ENCODE measurements at regions not wholly inside any gene's neighbourhood (a gene's known extent, or its start where the extent isn't known, plus 50 kb on each side); places are given as distances from the start of the nearest gene placed in this dataset.
A peak's percentile ranks its signal among the peaks of the same experiment; 100 is the strongest.
"Not testable (repeated sequence)": the region's sequence is repeated elsewhere in the genome, so short reads cannot be mapped to it uniquely, and the experiment has no call there.

- Histone ChIP-seq H3K4me3 (no peak overlapping the region), H3K9me3 (no peaks in the 10 kb centered on the region), H3K27ac (no peak overlapping the region), H3K4me1 (no peaks in the 10 kb centered on the region), H3K27me3 (peaks cover 32% of the 10 kb centered on the region), H3K36me3 (no peaks in the 10 kb centered on the region)
- no peak for TF ChIP-seq POLR2AphosphoS5 (IDR thresholded peaks at IDR 0.05)
- no peak for TF ChIP-seq CTCF (IDR thresholded peaks at IDR 0.05)
- no peak for TF ChIP-seq POLR2A (IDR thresholded peaks at IDR 0.05)
- no peak for TF ChIP-seq EP300 (IDR thresholded peaks at IDR 0.05)
- WGBS = 53% methylated on average over 25 of the region's 97 CpGs
- DNase-seq (ENCODE audit: low spot score in 2 of 2) = peak in 1 of 2 donors; percentile 74
Observed at GRCh38 chr20:30487947-30488926, 769.2 kb upstream of the DEFB115 start.

- Histone ChIP-seq H3K4me3 (peak overlapping the region; percentile 16), H3K27me3 (peaks cover 32% of the 10 kb centered on the region), H3K36me3 (no peaks in the 10 kb centered on the region), H3K27ac (no peak overlapping the region), H3K9me3 (no peaks in the 10 kb centered on the region), H3K4me1 (no peaks in the 10 kb centered on the region)
- peak in 1 of 2 donors; percentile 74 for DNase-seq (ENCODE audit: low spot score in 2 of 2)
- TF ChIP-seq POLR2A (IDR thresholded peaks at IDR 0.05) (no peak), EP300 (IDR thresholded peaks at IDR 0.05) (no peak), POLR2AphosphoS5 (IDR thresholded peaks at IDR 0.05) (no peak), CTCF (IDR thresholded peaks at IDR 0.05) (no peak)
- WGBS = 57% methylated on average over 16 of the region's 56 CpGs
Observed at GRCh38 chr20:30488941-30489613, 768.4 kb upstream of the DEFB115 start.

- Histone ChIP-seq H3K4me3 (peak overlapping the region; percentile 16), H3K4me1 (no peaks in the 10 kb centered on the region), H3K9me3 (no peaks in the 10 kb centered on the region), H3K36me3 (no peaks in the 10 kb centered on the region), H3K27me3 (peaks cover 32% of the 10 kb centered on the region), H3K27ac (no peak overlapping the region)
- peak in 1 of 2 donors; percentile 74 for DNase-seq (ENCODE audit: low spot score in 2 of 2)
- WGBS = 75% methylated on average over 9 of the region's 29 CpGs
- no peak for TF ChIP-seq POLR2A (IDR thresholded peaks at IDR 0.05)
- TF ChIP-seq CTCF (IDR thresholded peaks at IDR 0.05) = no peak
- no peak for TF ChIP-seq EP300 (IDR thresholded peaks at IDR 0.05)
- TF ChIP-seq POLR2AphosphoS5 (IDR thresholded peaks at IDR 0.05) = no peak
Observed at GRCh38 chr20:30489614-30490003, 767.9 kb upstream of the DEFB115 start.

GRCh38 chr20:30491016-30491415 is 766.4 kb upstream of the DEFB115 start:
- no peak for DNase-seq (ENCODE audit: low spot score in 2 of 2)
- Histone ChIP-seq H3K4me1 (no peaks in the 10 kb centered on the region), H3K36me3 (no peaks in the 10 kb centered on the region), H3K27me3 (peaks cover 32% of the 10 kb centered on the region), H3K9me3 (no peaks in the 10 kb centered on the region), H3K27ac (no peak overlapping the region), H3K4me3 (no peak overlapping the region)
- WGBS = 96% methylated on average over 12 of the region's 15 CpGs
- TF ChIP-seq POLR2A (IDR thresholded peaks at IDR 0.05) (no peak), EP300 (IDR thresholded peaks at IDR 0.05) (no peak), POLR2AphosphoS5 (IDR thresholded peaks at IDR 0.05) (no peak), CTCF (IDR thresholded peaks at IDR 0.05) (no peak)

- WGBS = 83% methylated on average over 16 of the region's 16 CpGs
- H3K4me1 ChIP-seq; H3K4me3 ChIP-seq; H3K27ac ChIP-seq; H3K36me3 ChIP-seq; DNase-seq (ENCODE audit: low spot score in 2 of 2); H3K9me3 ChIP-seq: not testable (repeated sequence)
- peaks cover 14% of the 10 kb centered on the region for H3K27me3 ChIP-seq
Observed at GRCh38 chr20:30496656-30497055, 760.8 kb upstream of the DEFB115 start.

GRCh38 chr20:30497191-30497590 is 760.3 kb upstream of the DEFB115 start:
- H3K4me1 ChIP-seq, H3K36me3 ChIP-seq: not testable (repeated sequence)
- WGBS = 96% methylated on average over 15 of the region's 15 CpGs

More at GRCh38 chr20:30497191-30497590, 760.3 kb upstream of the DEFB115 start:
- DNase-seq (ENCODE audit: low spot score in 2 of 2); H3K27ac ChIP-seq; H3K9me3 ChIP-seq; H3K4me3 ChIP-seq: not testable (repeated sequence)
- peaks cover 15% of the 10 kb centered on the region for H3K27me3 ChIP-seq
